Osteoblast (primary cell): ENCODE measurements at regions not wholly inside any gene's neighbourhood (a gene's known extent, or its start where the extent isn't known, plus 50 kb on each side); places are given as distances from the start of the nearest gene placed in this dataset.
A peak's percentile ranks its signal among the peaks of the same experiment; 100 is the strongest.
"Not testable (repeated sequence)": the region's sequence is repeated elsewhere in the genome, so short reads cannot be mapped to it uniquely, and the experiment has no call there.

ENCODE experiments used
- DNase-seq: peaks from one replicate; pipeline ENCODE4 v3.0.0; 2011; ENCODE audit warnings: low spot score, mixed read lengths; ENCODE audit not compliant: insufficient read length; ENCODE audit errors: missing footprints
- H2AFZ ChIP-seq: 2 replicates; pipeline ENCODE4 v1.6.0; 2011; ENCODE audit warnings: mild to moderate bottlenecking, low read length
- H3K27ac ChIP-seq: 2 replicates; pipeline ENCODE4 v1.5.1; 2011; ENCODE audit warnings: mild to moderate bottlenecking, low read depth, low read length, moderate library complexity
- H3K27me3 ChIP-seq: 2 replicates; pipeline ENCODE4 v1.6.0; 2012; ENCODE audit warnings: mild to moderate bottlenecking, control low read depth, inconsistent platforms, low read length, moderate library complexity; ENCODE audit not compliant: insufficient read depth
- H3K36me3 ChIP-seq: 2 replicates; pipeline ENCODE4 v1.5.1; 2011; ENCODE audit warnings: mild to moderate bottlenecking, low read length, control low read depth, moderate library complexity; ENCODE audit not compliant: insufficient read depth
- H3K4me1 ChIP-seq: 2 replicates; pipeline ENCODE4 v1.5.1; 2011; ENCODE audit warnings: mild to moderate bottlenecking, low read length, control low read depth, moderate library complexity; ENCODE audit not compliant: insufficient read depth
- H3K4me2 ChIP-seq: 2 replicates; pipeline ENCODE4 v1.6.0; 2011; ENCODE audit warnings: mild to moderate bottlenecking, low read length; ENCODE audit not compliant: insufficient read depth
- H3K4me3 ChIP-seq: fragments of 200-600 bp; sonication (generic); 3 replicates; pipeline ENCODE4 v1.5.1; 2012; ENCODE audit warnings: mild to moderate bottlenecking, low read length, inconsistent platforms; ENCODE audit not compliant: insufficient read depth
- H3K79me2 ChIP-seq: 2 replicates; pipeline ENCODE4 v1.6.0; 2012; ENCODE audit warnings: mild to moderate bottlenecking, low read length, control low read depth, inconsistent platforms; ENCODE audit not compliant: insufficient read depth
- H3K9me3 ChIP-seq: 2 replicates; pipeline ENCODE4 v1.5.1; 2011; ENCODE audit warnings: low read depth, low read length, control low read depth
- H4K20me1 ChIP-seq: 2 replicates; pipeline ENCODE4 v1.6.0; 2012; ENCODE audit warnings: mild to moderate bottlenecking, low read length, control low read depth; ENCODE audit not compliant: insufficient read depth
- CTCF ChIP-seq: IDR thresholded peaks from 2 replicates; pipeline ENCODE4 v1.5.1; 2011; ENCODE audit warnings: mild to moderate bottlenecking, low read depth, low read length, moderate library complexity; ENCODE audit errors: extremely low read depth

GRCh38 chr3:74905478-74905877 is 291.0 kb upstream of the CNTN3 start:
- H4K20me1 ChIP-seq = no peaks in the 10 kb centered on the region
- H3K4me1 ChIP-seq = no peaks in the 10 kb centered on the region
- H3K9me3 ChIP-seq = peaks cover 3% of the 10 kb centered on the region
- no peaks in the 10 kb centered on the region for H3K27me3 ChIP-seq
- no peak overlapping the region for H3K4me3 ChIP-seq
- no peaks in the 10 kb centered on the region for H3K36me3 ChIP-seq
- DNase-seq = no peak
- no peak for TF ChIP-seq CTCF
- H2AFZ ChIP-seq = no peak overlapping the region
- H3K79me2 ChIP-seq = no peaks in the 10 kb centered on the region
- no peak overlapping the region for H3K27ac ChIP-seq
- no peak overlapping the region for H3K4me2 ChIP-seq

- H3K27ac ChIP-seq = no peak overlapping the region
- no peaks in the 10 kb centered on the region for H3K27me3 ChIP-seq
- H3K4me3 ChIP-seq = no peak overlapping the region
- no peaks in the 10 kb centered on the region for H3K79me2 ChIP-seq
- no peaks in the 10 kb centered on the region for H3K4me1 ChIP-seq
- H3K36me3 ChIP-seq = no peaks in the 10 kb centered on the region
- no peak overlapping the region for H2AFZ ChIP-seq
- no peaks in the 10 kb centered on the region for H4K20me1 ChIP-seq
- no peak overlapping the region for H3K4me2 ChIP-seq
- H3K9me3 ChIP-seq = peaks cover 3% of the 10 kb centered on the region
- DNase-seq = peak; percentile 54
- no peak for TF ChIP-seq CTCF
Measured at GRCh38 chr3:74904646-74905045, 290.2 kb upstream of the CNTN3 start.

- not testable (repeated sequence) for H3K9me3 ChIP-seq, H3K79me2 ChIP-seq, H3K36me3 ChIP-seq, H3K4me1 ChIP-seq, H4K20me1 ChIP-seq, DNase-seq, H3K4me2 ChIP-seq, H3K27me3 ChIP-seq, H2AFZ ChIP-seq, H3K4me3 ChIP-seq, H3K27ac ChIP-seq
Measured at GRCh38 chr3:74899796-74900516, 285.5 kb upstream of the CNTN3 start.

- no peak overlapping the region for H3K4me2 ChIP-seq
- H3K27ac ChIP-seq = no peak overlapping the region
- no peak overlapping the region for H2AFZ ChIP-seq
- H3K79me2 ChIP-seq = no peaks in the 10 kb centered on the region
- no peaks in the 10 kb centered on the region for H3K27me3 ChIP-seq
- TF ChIP-seq CTCF = no peak
- no peak for DNase-seq
- no peaks in the 10 kb centered on the region for H3K36me3 ChIP-seq
- no peaks in the 10 kb centered on the region for H4K20me1 ChIP-seq
- no peaks in the 10 kb centered on the region for H3K4me1 ChIP-seq
- no peaks in the 10 kb centered on the region for H3K9me3 ChIP-seq
- no peak overlapping the region for H3K4me3 ChIP-seq
Measured at GRCh38 chr3:74897006-74897405, 282.5 kb upstream of the CNTN3 start.
